ENCODE measurements at regions not wholly inside any gene's neighbourhood (a gene's known extent, or its start where the extent isn't known, plus 50 kb on each side); places are given as distances from the start of the nearest gene placed in this dataset.
"Not testable (repeated sequence)": the region's sequence is repeated elsewhere in the genome, so short reads cannot be mapped to it uniquely, and the experiment has no call there.

- no peaks in the 10 kb centered on the region for H3K9me3 ChIP-seq (ENCODE audit: control insufficient read depth, low read depth, low read length)
- H3K4me3 ChIP-seq (ENCODE audit: low read length) = no peak overlapping the region
- DNase-seq = no peak
- no peaks in the 10 kb centered on the region for H3K36me3 ChIP-seq (ENCODE audit: control insufficient read depth, insufficient read depth, low read length)
- H3K4me1 ChIP-seq (ENCODE audit: control insufficient read depth, insufficient read depth, low read length) = no peaks in the 10 kb centered on the region
- H3K27ac ChIP-seq (ENCODE audit: low read length) = no peak overlapping the region
- H3K27me3 ChIP-seq (ENCODE audit: control insufficient read depth, insufficient read depth, low read length) = no peaks in the 10 kb centered on the region
- WGBS (ENCODE audit: insufficient coverage, low lambda C conversion rate) = no CpG with 5 or more reads among the region's 2 CpGs
Observed at GRCh38 chrX:94676285-94676684, 1002.3 kb downstream of the FAM133A start.

GRCh38 chrX:94686071-94686470 is 1012.1 kb downstream of the FAM133A start:
- Histone ChIP-seq H3K27me3 (ENCODE audit: control insufficient read depth, insufficient read depth, low read length) (no peaks in the 10 kb centered on the region), H3K36me3 (ENCODE audit: control insufficient read depth, insufficient read depth, low read length) (no peaks in the 10 kb centered on the region), H3K4me3 (ENCODE audit: low read length) (no peak overlapping the region), H3K27ac (ENCODE audit: low read length) (no peak overlapping the region), H3K4me1 (ENCODE audit: control insufficient read depth, insufficient read depth, low read length) (no peaks in the 10 kb centered on the region), H3K9me3 (ENCODE audit: control insufficient read depth, low read depth, low read length) (no peaks in the 10 kb centered on the region)
- WGBS (ENCODE audit: insufficient coverage, low lambda C conversion rate) = no CpG with 5 or more reads among the region's 2 CpGs
- DNase-seq = no peak

- Histone ChIP-seq H3K36me3 (ENCODE audit: control insufficient read depth, insufficient read depth, low read length) (no peaks in the 10 kb centered on the region), H3K27ac (ENCODE audit: low read length) (no peak overlapping the region), H3K4me3 (ENCODE audit: low read length) (no peak overlapping the region), H3K9me3 (ENCODE audit: control insufficient read depth, low read depth, low read length) (no peaks in the 10 kb centered on the region), H3K4me1 (ENCODE audit: control insufficient read depth, insufficient read depth, low read length) (no peaks in the 10 kb centered on the region), H3K27me3 (ENCODE audit: control insufficient read depth, insufficient read depth, low read length) (no peaks in the 10 kb centered on the region)
- no peak for DNase-seq
- no CpG with 5 or more reads among the region's 3 CpGs for WGBS (ENCODE audit: insufficient coverage, low lambda C conversion rate)
Observed at GRCh38 chrX:94695910-94696309, 1021.9 kb downstream of the FAM133A start.

- not testable (repeated sequence) for H3K27me3 ChIP-seq (ENCODE audit: control insufficient read depth, insufficient read depth, low read length)
Observed at GRCh38 chrX:94704348-94705256, 1030.6 kb downstream of the FAM133A start.

GRCh38 chrX:94721386-94721785 is 1047.4 kb downstream of the FAM133A start:
- Histone ChIP-seq H3K27me3 (ENCODE audit: control insufficient read depth, insufficient read depth, low read length) (no peaks in the 10 kb centered on the region), H3K36me3 (ENCODE audit: control insufficient read depth, insufficient read depth, low read length) (no peaks in the 10 kb centered on the region), H3K9me3 (ENCODE audit: control insufficient read depth, low read depth, low read length) (no peaks in the 10 kb centered on the region), H3K4me1 (ENCODE audit: control insufficient read depth, insufficient read depth, low read length) (no peaks in the 10 kb centered on the region), H3K27ac (ENCODE audit: low read length) (no peak overlapping the region), H3K4me3 (ENCODE audit: low read length) (no peak overlapping the region)
- no peak for DNase-seq
- 80% methylated on average over 1 of the region's 2 CpGs for WGBS (ENCODE audit: insufficient coverage, low lambda C conversion rate)

More at GRCh38 chrX:94704348-94705256, 1030.6 kb downstream of the FAM133A start:
- H3K27ac ChIP-seq (ENCODE audit: low read length); DNase-seq; H3K4me1 ChIP-seq (ENCODE audit: control insufficient read depth, insufficient read depth, low read length); H3K4me3 ChIP-seq (ENCODE audit: low read length); H3K36me3 ChIP-seq (ENCODE audit: control insufficient read depth, insufficient read depth, low read length); H3K9me3 ChIP-seq (ENCODE audit: control insufficient read depth, low read depth, low read length): not testable (repeated sequence)
- no CpG with 5 or more reads among the region's 15 CpGs for WGBS (ENCODE audit: insufficient coverage, low lambda C conversion rate)

- Histone ChIP-seq H3K27ac (ENCODE audit: low read length) (no peak overlapping the region), H3K4me3 (ENCODE audit: low read length) (no peak overlapping the region), H3K27me3 (ENCODE audit: control insufficient read depth, insufficient read depth, low read length) (no peaks in the 10 kb centered on the region), H3K36me3 (ENCODE audit: control insufficient read depth, insufficient read depth, low read length) (no peaks in the 10 kb centered on the region), H3K4me1 (ENCODE audit: control insufficient read depth, insufficient read depth, low read length) (no peaks in the 10 kb centered on the region), H3K9me3 (ENCODE audit: control insufficient read depth, low read depth, low read length) (no peaks in the 10 kb centered on the region)
- DNase-seq = no peak
- no CpG with 5 or more reads among the region's 3 CpGs for WGBS (ENCODE audit: insufficient coverage, low lambda C conversion rate)
Observed at GRCh38 chrX:94722578-94722977, 1048.6 kb downstream of the FAM133A start.

- Histone ChIP-seq H3K4me3 (ENCODE audit: low read length) (no peak overlapping the region), H3K4me1 (ENCODE audit: control insufficient read depth, insufficient read depth, low read length) (no peaks in the 10 kb centered on the region), H3K9me3 (ENCODE audit: control insufficient read depth, low read depth, low read length) (no peaks in the 10 kb centered on the region), H3K36me3 (ENCODE audit: control insufficient read depth, insufficient read depth, low read length) (no peaks in the 10 kb centered on the region), H3K27me3 (ENCODE audit: control insufficient read depth, insufficient read depth, low read length) (no peaks in the 10 kb centered on the region), H3K27ac (ENCODE audit: low read length) (no peak overlapping the region)
- peak in 1 of 2 donors; percentile 3 for DNase-seq
- no CpG with 5 or more reads among the region's 3 CpGs for WGBS (ENCODE audit: insufficient coverage, low lambda C conversion rate)
Observed at GRCh38 chrX:94742772-94743171, 1068.8 kb downstream of the FAM133A start.

DNA sequence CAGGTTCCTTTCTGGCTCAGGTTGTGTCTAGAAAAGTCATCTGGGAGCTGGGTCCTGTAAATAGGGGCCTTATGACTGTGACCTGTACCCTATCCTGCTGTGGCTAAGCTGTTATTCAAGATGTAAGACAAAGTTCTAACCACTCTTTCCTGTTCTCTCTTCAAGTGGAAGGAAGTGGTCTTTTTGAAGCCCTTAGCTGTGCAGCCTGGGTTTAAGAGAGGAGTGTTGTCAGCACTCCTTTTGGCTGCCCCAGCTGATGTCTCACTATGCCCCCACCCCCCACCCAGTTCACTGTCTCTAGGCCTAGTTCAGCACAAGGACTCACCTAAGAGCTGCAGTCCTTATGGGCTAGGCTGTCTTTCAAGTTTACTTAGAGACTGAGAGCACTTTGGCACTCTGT is 1069.5 kb downstream of the FAM133A start:
- Histone ChIP-seq H3K36me3 (ENCODE audit: control insufficient read depth, insufficient read depth, low read length) (no peaks in the 10 kb centered on the region), H3K9me3 (ENCODE audit: control insufficient read depth, low read depth, low read length) (no peaks in the 10 kb centered on the region), H3K27ac (ENCODE audit: low read length) (no peak overlapping the region)

GRCh38 chrX:94744786-94745185 is 1070.8 kb downstream of the FAM133A start:
- H3K4me1 ChIP-seq (ENCODE audit: control insufficient read depth, insufficient read depth, low read length) = no peaks in the 10 kb centered on the region
- no peaks in the 10 kb centered on the region for H3K36me3 ChIP-seq (ENCODE audit: control insufficient read depth, insufficient read depth, low read length)
- no peaks in the 10 kb centered on the region for H3K27me3 ChIP-seq (ENCODE audit: control insufficient read depth, insufficient read depth, low read length)
- no peak for DNase-seq
- no peak overlapping the region for H3K27ac ChIP-seq (ENCODE audit: low read length)
- WGBS (ENCODE audit: insufficient coverage, low lambda C conversion rate) = no CpG with 5 or more reads among the region's 3 CpGs
- H3K4me3 ChIP-seq (ENCODE audit: low read length) = no peak overlapping the region
- H3K9me3 ChIP-seq (ENCODE audit: control insufficient read depth, low read depth, low read length) = no peaks in the 10 kb centered on the region

More for the DNA sequence above, 1069.5 kb downstream of the FAM133A start:
- no peak overlapping the region for H3K4me3 ChIP-seq (ENCODE audit: low read length)
- no peaks in the 10 kb centered on the region for H3K4me1 ChIP-seq (ENCODE audit: control insufficient read depth, insufficient read depth, low read length)
- no peaks in the 10 kb centered on the region for H3K27me3 ChIP-seq (ENCODE audit: control insufficient read depth, insufficient read depth, low read length)
- DNase-seq = no peak

- H3K27ac ChIP-seq (ENCODE audit: low read length) = no peak overlapping the region
- H3K4me1 ChIP-seq (ENCODE audit: control insufficient read depth, insufficient read depth, low read length) = no peaks in the 10 kb centered on the region
- H3K4me3 ChIP-seq (ENCODE audit: low read length) = no peak overlapping the region
- H3K36me3 ChIP-seq (ENCODE audit: control insufficient read depth, insufficient read depth, low read length) = no peaks in the 10 kb centered on the region
- H3K27me3 ChIP-seq (ENCODE audit: control insufficient read depth, insufficient read depth, low read length) = no peaks in the 10 kb centered on the region
- DNase-seq = no peak
- no peaks in the 10 kb centered on the region for H3K9me3 ChIP-seq (ENCODE audit: control insufficient read depth, low read depth, low read length)
Observed at GRCh38 chrX:94751611-94752010, 1077.6 kb downstream of the FAM133A start.
